Activated CD8-positive, alpha-beta memory T cell treated with anti-CD3 and anti-CD28 coated beads, Interleukin-2, amount 10 ng/mL, durations not matched to agents 7 days and 5 days (primary cell): ENCODE measurements at regions not wholly inside any gene's neighbourhood (a gene's known extent, or its start where the extent isn't known, plus 50 kb on each side); places are given as distances from the start of the nearest gene placed in this dataset.

Source experiments
- ATAC-seq: fragments of 150-1000 bp; cut with Tn5 transposase; one replicate; pipeline ENCODE4 v1.10.0; 2021; ENCODE audit warnings: moderate library complexity
- CTCF ChIA-PET: fragments of 350-600 bp; sonication (Branson Sonifier 250); formaldehyde crosslinking; loops from one replicate; lab custom pipeline; 2021; ENCODE audit warnings: antibody characterized with exemption; lab: Charles Lee
- DNase-seq: peaks from one replicate; pipeline ENCODE4 v3.0.0-alpha.2; 2020
- H3K27ac Mint-ChIP-seq: one replicate; pipeline ENCODE4 v1.8.0; 2021; ENCODE audit warnings: mild to moderate bottlenecking, mixed read lengths
- H3K27me3 Mint-ChIP-seq: one replicate; pipeline ENCODE4 v1.8.0; 2021; ENCODE audit warnings: mixed read lengths
- H3K36me3 Mint-ChIP-seq: one replicate; pipeline ENCODE4 v1.8.0; 2021; ENCODE audit warnings: mild to moderate bottlenecking, mixed read lengths
- H3K4me1 Mint-ChIP-seq: one replicate; pipeline ENCODE4 v1.8.0; 2021; ENCODE audit warnings: mixed read lengths
- H3K4me3 Mint-ChIP-seq: one replicate; pipeline ENCODE4 v1.8.0; 2021; ENCODE audit warnings: mild to moderate bottlenecking, moderate library complexity, mixed read lengths
- H3K9me3 Mint-ChIP-seq: one replicate; pipeline ENCODE4 v1.8.0; 2022; ENCODE audit warnings: low read depth, mixed read lengths

- ATAC-seq: no peak
- H3K4me1 Mint-ChIP-seq: no peaks in the 10 kb centered on the region
- H3K4me3 Mint-ChIP-seq: no peak overlapping the region
- no peak for DNase-seq
- H3K27me3 Mint-ChIP-seq: no peaks in the 10 kb centered on the region
- peaks cover 5% of the 10 kb centered on the region for H3K9me3 Mint-ChIP-seq
- H3K36me3 Mint-ChIP-seq: no peaks in the 10 kb centered on the region
- H3K27ac Mint-ChIP-seq: no peak overlapping the region
- CTCF ChIA-PET: no interaction called here
Measured at GRCh38 chr10:52986125-52986524, 213.5 kb upstream of the MBL2 start.

- Mint-ChIP-seq H3K4me3 (no peak overlapping the region), H3K4me1 (no peaks in the 10 kb centered on the region), H3K9me3 (peaks cover 7% of the 10 kb centered on the region), H3K27me3 (no peaks in the 10 kb centered on the region), H3K36me3 (no peaks in the 10 kb centered on the region), H3K27ac (no peak overlapping the region)
- CTCF ChIA-PET: no interaction called here
- no peak for DNase-seq
- no peak for ATAC-seq
Measured at GRCh38 chr10:52984169-52984568, 211.6 kb upstream of the MBL2 start.

GRCh38 chr10:52979295-52979990 lies 206.9 kb upstream of the MBL2 start:
- DNase-seq (no peak), ATAC-seq (no peak)
- Mint-ChIP-seq H3K4me3 (no peak overlapping the region), H3K4me1 (no peaks in the 10 kb centered on the region), H3K27ac (no peak overlapping the region), H3K36me3 (no peaks in the 10 kb centered on the region), H3K27me3 (no peaks in the 10 kb centered on the region), H3K9me3 (peaks cover 10% of the 10 kb centered on the region)
- CTCF ChIA-PET: no interaction called here

DNA sequence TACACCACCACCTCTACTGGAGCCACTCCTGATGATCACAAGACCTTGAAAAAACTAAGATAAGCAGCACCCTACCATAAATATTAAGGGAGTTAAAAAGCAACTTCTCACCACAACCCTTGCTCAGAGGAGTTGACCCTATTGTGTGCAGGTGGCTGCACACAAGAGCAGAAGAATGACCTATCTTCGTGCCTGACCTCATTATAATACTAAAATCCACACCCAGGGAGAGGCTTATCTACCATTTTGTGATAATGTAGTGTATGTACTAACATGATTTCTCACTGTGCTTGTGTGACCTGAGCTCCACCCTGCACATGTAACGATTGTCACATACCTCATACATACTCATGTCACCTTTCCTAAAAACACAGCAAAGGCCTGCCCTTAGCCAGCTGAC lies 205.0 kb upstream of the MBL2 start:
- Mint-ChIP-seq H3K4me3 (no peak overlapping the region), H3K27ac (no peak overlapping the region), H3K36me3 (no peaks in the 10 kb centered on the region), H3K9me3 (peaks cover 11% of the 10 kb centered on the region), H3K27me3 (no peaks in the 10 kb centered on the region), H3K4me1 (no peaks in the 10 kb centered on the region)
- no peak for DNase-seq
- CTCF ChIA-PET: no interaction called here
- ATAC-seq: no peak

DNA sequence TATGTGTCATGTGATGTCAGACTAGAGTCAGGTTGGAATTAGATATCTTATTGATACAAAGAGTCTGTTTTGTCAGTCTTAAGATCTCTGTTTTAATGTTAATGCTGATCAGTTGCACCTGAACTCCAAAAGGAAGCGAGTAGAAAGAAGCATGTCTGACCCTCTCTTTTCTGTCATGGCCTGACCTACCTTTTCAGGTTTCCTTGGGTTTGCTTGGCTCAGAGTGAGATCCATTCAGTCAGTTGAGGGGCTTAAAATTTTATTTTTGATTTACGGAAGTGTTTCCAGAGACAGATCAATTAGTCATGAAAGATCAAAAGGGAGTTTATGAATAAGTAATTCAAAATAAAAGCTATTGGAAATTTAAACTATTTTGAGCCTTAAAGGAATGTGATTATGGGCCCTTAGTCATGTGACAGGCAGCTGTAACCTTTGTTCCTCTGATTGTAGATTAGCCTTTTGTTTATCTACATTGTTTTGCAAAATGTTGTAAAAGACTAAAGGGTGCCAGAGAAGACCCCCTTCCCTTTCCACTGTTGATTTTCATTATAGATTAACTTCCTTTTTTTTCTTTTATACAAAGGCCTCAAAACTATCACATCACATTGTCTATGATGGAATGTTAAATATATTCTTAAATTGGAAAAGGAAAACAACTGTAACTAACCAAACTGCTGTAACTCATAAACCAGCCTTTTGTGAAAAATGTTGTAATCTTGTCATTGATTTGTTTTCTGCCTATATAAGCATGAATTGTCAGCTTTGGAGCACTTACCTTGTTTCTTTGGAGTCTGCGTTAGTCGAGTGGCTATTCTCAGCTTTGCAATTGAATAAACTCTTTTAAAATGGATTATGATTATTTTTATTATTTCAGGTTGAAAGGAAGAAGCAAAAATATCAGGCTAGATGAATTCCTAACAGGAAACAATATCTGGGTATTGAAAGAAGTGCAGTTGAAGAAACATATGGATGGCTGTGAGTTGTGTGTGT lies 195.5 kb upstream of the MBL2 start:
- CTCF ChIA-PET: no interaction called here
- H3K36me3 Mint-ChIP-seq: no peaks in the 10 kb centered on the region
- no peaks in the 10 kb centered on the region for H3K4me1 Mint-ChIP-seq
- DNase-seq (no peak), ATAC-seq (no peak)
- H3K9me3 Mint-ChIP-seq: peaks cover 6% of the 10 kb centered on the region
- no peak overlapping the region for H3K4me3 Mint-ChIP-seq
- no peak overlapping the region for H3K27ac Mint-ChIP-seq
- no peaks in the 10 kb centered on the region for H3K27me3 Mint-ChIP-seq

DNA sequence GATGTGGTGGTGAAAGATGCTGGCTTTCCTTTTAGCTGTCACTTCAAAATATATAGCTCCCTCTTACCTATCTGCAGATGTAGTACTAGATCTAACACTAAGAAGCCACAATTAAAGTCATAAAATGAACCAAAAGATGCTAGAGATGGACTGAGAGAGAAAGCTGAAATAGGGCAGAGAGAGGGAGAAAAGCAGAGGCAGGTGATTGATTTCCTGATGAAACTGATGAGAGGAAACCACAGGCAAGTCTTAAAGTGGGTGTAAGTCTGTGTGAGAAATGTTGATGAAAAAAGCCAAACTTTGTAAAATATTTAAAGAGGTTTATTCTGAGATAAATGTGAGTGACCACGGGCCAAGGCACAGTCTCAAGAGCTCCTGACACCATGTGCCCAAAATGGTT lies 194.3 kb upstream of the MBL2 start:
- no peaks in the 10 kb centered on the region for H3K4me1 Mint-ChIP-seq
- DNase-seq (no peak), ATAC-seq (no peak)
- no peaks in the 10 kb centered on the region for H3K27me3 Mint-ChIP-seq
- CTCF ChIA-PET: no interaction called here
- no peaks in the 10 kb centered on the region for H3K36me3 Mint-ChIP-seq
- peaks cover 3% of the 10 kb centered on the region for H3K9me3 Mint-ChIP-seq
- H3K27ac Mint-ChIP-seq: no peak overlapping the region
- H3K4me3 Mint-ChIP-seq: no peak overlapping the region

DNA sequence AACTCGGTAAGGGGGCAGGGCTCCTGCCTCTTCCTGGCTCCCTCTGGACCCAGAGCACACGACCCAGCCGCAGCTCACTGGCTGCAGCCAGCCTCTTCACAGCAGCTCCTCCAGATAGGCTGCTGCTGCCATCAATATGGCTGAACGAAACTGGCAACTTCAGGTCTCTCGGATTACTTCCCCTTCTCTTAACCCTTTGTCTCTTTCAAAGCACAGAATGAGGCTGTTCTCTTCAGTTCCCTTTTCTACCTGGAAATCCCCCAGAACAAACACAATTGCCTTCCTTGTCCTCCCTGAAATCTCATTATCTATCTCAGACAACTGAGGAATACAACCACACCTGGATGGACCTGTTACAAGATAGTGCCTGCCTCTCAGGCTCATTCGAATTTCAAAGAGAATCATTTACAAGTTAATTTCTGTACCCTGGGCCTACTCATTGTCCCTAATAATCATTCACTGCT lies 193.4 kb upstream of the MBL2 start:
- H3K4me1 Mint-ChIP-seq: no peaks in the 10 kb centered on the region
- ATAC-seq: no peak
- H3K4me3 Mint-ChIP-seq: no peak overlapping the region
- DNase-seq: no peak
- H3K36me3 Mint-ChIP-seq: no peaks in the 10 kb centered on the region
- no peak overlapping the region for H3K27ac Mint-ChIP-seq
- H3K27me3 Mint-ChIP-seq: no peaks in the 10 kb centered on the region
- peaks cover 3% of the 10 kb centered on the region for H3K9me3 Mint-ChIP-seq
- CTCF ChIA-PET: no interaction called here

DNA sequence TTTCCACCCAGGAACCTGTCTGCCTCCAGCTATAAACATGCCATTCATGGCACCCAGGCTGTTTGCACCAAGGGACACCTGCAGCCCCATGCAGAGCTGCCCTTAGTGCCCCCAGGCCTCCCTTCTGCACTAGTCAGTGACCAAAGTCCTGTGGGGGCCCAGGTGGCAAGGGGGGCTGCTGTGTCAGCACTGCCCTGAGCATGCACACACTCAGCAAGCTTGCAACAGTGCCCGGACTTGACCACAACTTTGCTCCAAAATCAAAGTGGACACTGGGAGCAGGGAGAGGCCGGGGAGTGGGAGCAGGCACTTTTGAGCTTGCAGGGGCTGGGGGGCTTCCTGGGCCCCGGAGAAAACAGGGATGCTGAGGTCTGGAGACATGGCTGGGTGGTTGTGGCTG lies 192.9 kb upstream of the MBL2 start:
- no peaks in the 10 kb centered on the region for H3K36me3 Mint-ChIP-seq
- no peak overlapping the region for H3K4me3 Mint-ChIP-seq
- H3K27ac Mint-ChIP-seq: no peak overlapping the region
- no peaks in the 10 kb centered on the region for H3K4me1 Mint-ChIP-seq
- H3K9me3 Mint-ChIP-seq: peaks cover 3% of the 10 kb centered on the region
- CTCF ChIA-PET: no interaction called here
- no peaks in the 10 kb centered on the region for H3K27me3 Mint-ChIP-seq
- ATAC-seq (no peak), DNase-seq (no peak)

DNA sequence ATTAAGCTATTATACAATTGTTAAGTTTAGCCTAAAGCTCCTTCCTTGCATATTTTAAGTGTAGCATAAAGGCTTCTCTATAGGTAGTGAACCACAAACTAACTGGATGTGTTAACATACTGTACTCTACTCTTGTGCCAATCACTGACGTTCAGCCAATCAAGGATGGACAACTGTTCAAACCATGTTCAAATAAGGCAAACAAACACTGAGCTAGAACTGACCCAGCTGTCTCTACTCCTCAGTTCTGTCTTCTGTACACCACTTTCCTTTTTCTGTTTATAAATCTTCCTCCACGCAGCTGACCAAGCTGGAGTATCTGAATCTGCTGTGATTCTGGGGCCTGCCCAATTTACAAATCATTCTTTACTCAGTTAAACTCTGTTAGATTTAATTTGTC lies 188.7 kb upstream of the MBL2 start:
- no peaks in the 10 kb centered on the region for H3K4me1 Mint-ChIP-seq
- DNase-seq: no peak
- CTCF ChIA-PET: no interaction called here
- no peak overlapping the region for H3K4me3 Mint-ChIP-seq
- H3K27me3 Mint-ChIP-seq: no peaks in the 10 kb centered on the region
- no peak overlapping the region for H3K27ac Mint-ChIP-seq
- no peaks in the 10 kb centered on the region for H3K36me3 Mint-ChIP-seq
- no peaks in the 10 kb centered on the region for H3K9me3 Mint-ChIP-seq
- no peak for ATAC-seq

- no peak for ATAC-seq
- Mint-ChIP-seq H3K27ac (no peak overlapping the region), H3K36me3 (no peaks in the 10 kb centered on the region), H3K27me3 (no peaks in the 10 kb centered on the region), H3K4me1 (no peaks in the 10 kb centered on the region), H3K9me3 (no peaks in the 10 kb centered on the region), H3K4me3 (no peak overlapping the region)
- DNase-seq: no peak
- CTCF ChIA-PET: no interaction called here
Measured at GRCh38 chr10:52959810-52960209, 187.2 kb upstream of the MBL2 start.

DNA sequence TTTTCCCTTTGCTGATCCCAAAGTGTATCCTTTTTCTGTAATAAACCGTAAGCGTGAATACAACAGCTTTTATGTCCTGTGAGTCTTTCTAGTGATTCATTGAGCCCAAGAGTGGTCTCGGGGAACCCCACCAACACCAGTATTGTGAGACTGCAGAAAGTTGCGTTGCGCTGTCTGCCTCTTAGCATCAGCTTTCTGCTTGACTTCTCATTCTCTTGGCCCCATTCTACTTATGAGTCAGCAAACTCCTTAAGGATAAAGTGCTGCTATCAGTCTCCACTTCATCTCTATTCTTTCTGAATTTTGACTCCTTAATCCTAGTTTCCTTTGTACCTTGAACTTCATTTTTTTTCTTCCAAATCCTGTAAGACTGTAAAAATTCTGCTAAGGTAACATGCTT lies 184.3 kb upstream of the MBL2 start:
- Mint-ChIP-seq H3K27ac (no peak overlapping the region), H3K4me1 (no peaks in the 10 kb centered on the region), H3K36me3 (no peaks in the 10 kb centered on the region), H3K27me3 (no peaks in the 10 kb centered on the region), H3K9me3 (peaks cover 5% of the 10 kb centered on the region), H3K4me3 (no peak overlapping the region)
- DNase-seq (no peak), ATAC-seq (no peak)
- CTCF ChIA-PET: no interaction called here

GRCh38 chr10:52956461-52956860 lies 183.9 kb upstream of the MBL2 start:
- no peak overlapping the region for H3K4me3 Mint-ChIP-seq
- no peak overlapping the region for H3K27ac Mint-ChIP-seq
- ATAC-seq (no peak), DNase-seq (no peak)
- no peaks in the 10 kb centered on the region for H3K27me3 Mint-ChIP-seq
- CTCF ChIA-PET: no interaction called here
- H3K4me1 Mint-ChIP-seq: no peaks in the 10 kb centered on the region
- no peaks in the 10 kb centered on the region for H3K36me3 Mint-ChIP-seq
- H3K9me3 Mint-ChIP-seq: peaks cover 6% of the 10 kb centered on the region

GRCh38 chr10:52955337-52955736 lies 182.8 kb upstream of the MBL2 start:
- H3K9me3 Mint-ChIP-seq: peaks cover 7% of the 10 kb centered on the region
- CTCF ChIA-PET: no interaction called here
- H3K27ac Mint-ChIP-seq: no peak overlapping the region
- no peak for ATAC-seq
- H3K36me3 Mint-ChIP-seq: no peaks in the 10 kb centered on the region
- H3K27me3 Mint-ChIP-seq: no peaks in the 10 kb centered on the region
- H3K4me3 Mint-ChIP-seq: no peak overlapping the region
- H3K4me1 Mint-ChIP-seq: no peaks in the 10 kb centered on the region
- DNase-seq: no peak

- no peak overlapping the region for H3K27ac Mint-ChIP-seq
- DNase-seq: no peak
- no peak for ATAC-seq
- no peaks in the 10 kb centered on the region for H3K27me3 Mint-ChIP-seq
- CTCF ChIA-PET: no interaction called here
- no peak overlapping the region for H3K4me3 Mint-ChIP-seq
- H3K9me3 Mint-ChIP-seq: peaks cover 8% of the 10 kb centered on the region
- H3K36me3 Mint-ChIP-seq: no peaks in the 10 kb centered on the region
- no peaks in the 10 kb centered on the region for H3K4me1 Mint-ChIP-seq
Measured at GRCh38 chr10:52954407-52954806, 181.8 kb upstream of the MBL2 start.
